Upper lobe of right lung (tissue), 1 donor: ENCODE measurements at regions not wholly inside any gene's neighbourhood (a gene's known extent, or its start where the extent isn't known, plus 50 kb on each side); places are given as distances from the start of the nearest gene placed in this dataset.

Source experiments
- ATAC-seq: fragments of 200-7000 bp; cut with Tn5 transposase; one replicate; pipeline ENCODE4 v1.9.1; 2020; ENCODE audit warnings: mild to moderate bottlenecking, moderate library complexity
- DNase-seq: peaks from one replicate; pipeline ENCODE4 v3.0.0-alpha.2; 2020
- H3K27ac ChIP-seq: fragments of 200-600 bp; one replicate; pipeline ENCODE4 v1.8.0; 2022
- H3K27me3 ChIP-seq: fragments of 200-600 bp; one replicate; pipeline ENCODE4 v1.8.0; 2022; ENCODE audit warnings: mild to moderate bottlenecking
- H3K36me3 ChIP-seq: fragments of 200-600 bp; one replicate; pipeline ENCODE4 v1.8.0; 2022
- H3K4me1 ChIP-seq: fragments of 200-600 bp; one replicate; pipeline ENCODE4 v1.8.0; 2022
- H3K4me3 ChIP-seq: fragments of 200-600 bp; one replicate; pipeline ENCODE4 v1.8.0; 2022; ENCODE audit warnings: mild to moderate bottlenecking
- H3K9me3 ChIP-seq: fragments of 200-600 bp; one replicate; pipeline ENCODE4 v1.8.0; 2022
- intact Hi-C: fragments of 100-400 bp; cut with DNase I; formaldehyde crosslinking; loops from one replicate; pipeline ENCODE4 v1.11.0; 2022
- TF ChIP-seq, protein P1 (sequence below): fragments of 200-600 bp; IDR thresholded peaks from one replicate; pipeline ENCODE4 v1.8.0; 2022; ENCODE audit warnings: antibody characterized with exemption
- donor health status: DM: no; HTN: yes; CAD: no; lungs with severe emphysema.

DNA sequence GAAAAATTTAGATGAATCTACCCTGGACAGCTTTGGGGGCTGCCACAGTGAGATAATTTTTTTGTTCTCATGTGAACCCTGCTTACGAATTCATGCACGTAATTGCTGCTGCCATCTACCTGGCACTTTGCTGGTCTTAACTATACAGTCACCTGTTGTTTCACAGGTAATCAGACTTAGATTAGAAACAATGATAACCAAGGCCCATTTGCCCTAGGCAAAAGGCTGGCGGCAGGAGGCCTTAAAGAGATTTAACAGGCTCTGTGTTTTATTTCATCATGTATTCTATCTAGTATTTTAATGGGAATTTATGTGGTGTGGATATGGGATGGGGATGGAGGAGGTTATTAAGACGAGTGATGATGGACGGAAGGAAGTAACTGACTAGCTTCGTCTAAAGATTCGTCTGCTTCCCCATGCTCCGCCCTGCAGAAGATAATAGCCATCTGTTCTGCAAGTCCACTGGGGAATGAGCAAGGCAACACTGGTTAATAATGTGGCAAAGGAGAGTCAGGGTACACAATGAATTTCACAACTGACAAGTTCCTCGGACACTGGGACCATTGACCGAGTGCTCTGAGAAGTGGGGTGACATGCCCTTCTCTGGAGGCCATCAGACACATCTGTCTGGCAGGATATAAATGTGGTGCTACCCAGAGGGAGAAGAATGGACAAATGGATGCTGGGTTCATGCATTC lies 291.8 kb upstream of the TNP1 start:
- Histone ChIP-seq H3K27me3 (no peaks in the 10 kb centered on the region), H3K36me3 (no peaks in the 10 kb centered on the region), H3K4me3 (no peak overlapping the region), H3K27ac (no peak overlapping the region), H3K9me3 (no peaks in the 10 kb centered on the region), H3K4me1 (peaks cover 4% of the 10 kb centered on the region)
- intact Hi-C loops, result no loop called here
- peak; percentile 46 for ATAC-seq
- TF ChIP-seq, protein P1, sequence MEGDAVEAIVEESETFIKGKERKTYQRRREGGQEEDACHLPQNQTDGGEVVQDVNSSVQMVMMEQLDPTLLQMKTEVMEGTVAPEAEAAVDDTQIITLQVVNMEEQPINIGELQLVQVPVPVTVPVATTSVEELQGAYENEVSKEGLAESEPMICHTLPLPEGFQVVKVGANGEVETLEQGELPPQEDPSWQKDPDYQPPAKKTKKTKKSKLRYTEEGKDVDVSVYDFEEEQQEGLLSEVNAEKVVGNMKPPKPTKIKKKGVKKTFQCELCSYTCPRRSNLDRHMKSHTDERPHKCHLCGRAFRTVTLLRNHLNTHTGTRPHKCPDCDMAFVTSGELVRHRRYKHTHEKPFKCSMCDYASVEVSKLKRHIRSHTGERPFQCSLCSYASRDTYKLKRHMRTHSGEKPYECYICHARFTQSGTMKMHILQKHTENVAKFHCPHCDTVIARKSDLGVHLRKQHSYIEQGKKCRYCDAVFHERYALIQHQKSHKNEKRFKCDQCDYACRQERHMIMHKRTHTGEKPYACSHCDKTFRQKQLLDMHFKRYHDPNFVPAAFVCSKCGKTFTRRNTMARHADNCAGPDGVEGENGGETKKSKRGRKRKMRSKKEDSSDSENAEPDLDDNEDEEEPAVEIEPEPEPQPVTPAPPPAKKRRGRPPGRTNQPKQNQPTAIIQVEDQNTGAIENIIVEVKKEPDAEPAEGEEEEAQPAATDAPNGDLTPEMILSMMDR, result no peak
- DNase-seq, result no peak

DNA sequence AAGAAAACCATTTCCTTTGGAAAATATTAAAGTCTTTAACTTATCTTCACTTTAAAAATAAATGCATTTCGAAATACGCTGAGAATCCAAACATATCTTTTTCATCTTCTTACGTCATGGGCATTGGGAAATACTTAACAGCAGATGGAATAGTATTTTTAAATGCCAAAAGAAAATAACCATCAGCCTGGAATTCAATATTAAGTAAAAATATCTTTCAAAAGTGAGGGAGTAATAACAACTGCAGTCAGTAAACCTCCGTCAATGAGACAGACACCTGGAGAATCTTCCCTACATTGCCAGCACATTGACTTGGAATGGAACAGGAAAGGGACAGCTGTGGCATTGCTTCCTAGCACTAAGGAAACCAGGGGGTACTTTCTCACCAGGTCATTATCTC lies 290.4 kb upstream of the TNP1 start:
- DNase-seq (no peak), ATAC-seq (no peak)
- no peaks in the 10 kb centered on the region for H3K27me3 ChIP-seq
- H3K27ac ChIP-seq, result no peak overlapping the region
- peaks cover 4% of the 10 kb centered on the region for H3K4me1 ChIP-seq
- TF ChIP-seq, protein P1, result no peak
- H3K36me3 ChIP-seq, result no peaks in the 10 kb centered on the region
- H3K4me3 ChIP-seq, result no peak overlapping the region
- H3K9me3 ChIP-seq, result no peaks in the 10 kb centered on the region
- intact Hi-C loops, result no loop called here

DNA sequence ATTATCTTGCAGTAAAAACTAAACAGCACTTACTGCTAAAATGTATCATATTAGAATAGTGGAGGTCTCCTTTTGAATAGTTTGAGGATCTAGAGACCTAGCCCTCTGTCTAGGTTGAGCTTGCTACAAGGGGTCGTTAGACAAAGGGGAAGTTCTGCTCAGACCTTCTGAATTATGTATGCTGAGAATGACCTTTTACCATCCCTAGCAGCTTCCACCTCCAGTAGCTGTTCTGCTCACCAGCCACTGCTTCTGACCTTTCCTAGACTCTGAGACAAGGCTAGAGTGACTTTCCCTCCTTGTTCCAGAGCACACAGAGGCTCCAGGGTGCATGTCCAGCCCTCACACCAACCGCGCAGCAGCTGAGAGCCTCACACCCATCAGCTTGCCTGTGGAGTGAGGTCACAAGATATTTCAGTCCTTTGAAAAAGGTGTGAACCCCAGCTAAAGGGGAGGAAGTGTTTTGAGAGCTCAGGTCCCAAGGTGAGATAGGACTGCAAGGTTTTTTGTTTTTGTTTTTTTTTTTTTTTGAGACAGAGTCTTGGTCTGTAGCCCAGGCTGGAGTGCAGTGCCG lies 289.3 kb upstream of the TNP1 start:
- H3K27me3 ChIP-seq, result no peaks in the 10 kb centered on the region

DNA sequence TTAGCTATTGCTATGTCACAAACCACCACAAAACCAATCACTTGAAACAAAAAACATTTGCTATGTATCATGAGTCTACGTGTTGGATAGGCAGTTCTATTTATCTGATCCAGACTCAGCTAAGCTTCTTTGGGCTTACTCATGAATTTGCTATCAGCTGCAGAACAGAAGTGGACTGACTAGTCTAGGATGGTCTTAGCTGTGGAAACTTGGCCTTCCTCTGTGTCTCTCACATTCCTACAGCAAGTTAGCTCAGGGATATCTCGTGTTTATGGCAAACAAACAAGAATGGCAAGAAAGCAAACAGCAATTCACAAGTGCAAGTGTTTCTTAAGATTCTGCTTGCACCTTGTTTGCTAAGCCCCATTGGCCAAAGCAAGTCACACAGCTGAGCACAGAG lies 288.0 kb upstream of the TNP1 start:
- Histone ChIP-seq H3K27me3 (no peaks in the 10 kb centered on the region), H3K4me3 (no peak overlapping the region), H3K36me3 (no peaks in the 10 kb centered on the region), H3K9me3 (no peaks in the 10 kb centered on the region), H3K4me1 (peaks cover 4% of the 10 kb centered on the region), H3K27ac (no peak overlapping the region)
- intact Hi-C loops, result no loop called here
- TF ChIP-seq, protein P1, result no peak
- peak; percentile 54 for ATAC-seq
- DNase-seq, result no peak

More for the DNA sequence above, 289.3 kb upstream of the TNP1 start:
- ATAC-seq (no peak), DNase-seq (no peak)
- peaks cover 4% of the 10 kb centered on the region for H3K4me1 ChIP-seq
- intact Hi-C loops, result no loop called here
- TF ChIP-seq, protein P1, result no peak
- no peaks in the 10 kb centered on the region for H3K36me3 ChIP-seq
- no peak overlapping the region for H3K4me3 ChIP-seq
- H3K27ac ChIP-seq, result no peak overlapping the region
- no peaks in the 10 kb centered on the region for H3K9me3 ChIP-seq

DNA sequence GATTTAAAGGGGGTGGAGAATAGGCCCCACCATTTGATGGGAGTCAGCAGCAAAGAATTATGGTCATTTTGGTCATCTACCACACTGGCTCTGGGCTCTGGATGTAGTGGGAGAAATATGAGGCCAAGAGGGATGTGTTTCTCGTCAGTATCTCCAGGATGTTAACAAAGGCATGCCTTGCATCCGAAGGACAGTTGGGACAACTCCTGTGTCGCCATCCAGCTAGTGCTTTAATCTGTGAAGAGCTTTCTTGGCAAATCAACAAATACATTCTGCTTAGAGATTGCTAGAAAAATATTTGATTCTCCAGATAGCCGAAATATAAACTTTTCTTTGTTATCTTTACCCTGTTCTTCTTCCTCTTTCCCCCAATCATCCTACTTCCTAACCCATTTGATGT lies 287.1 kb upstream of the TNP1 start:
- H3K27me3 ChIP-seq, result no peaks in the 10 kb centered on the region
- no peak overlapping the region for H3K4me3 ChIP-seq
- peaks cover 3% of the 10 kb centered on the region for H3K9me3 ChIP-seq
- DNase-seq (no peak), ATAC-seq (no peak)
- no peaks in the 10 kb centered on the region for H3K36me3 ChIP-seq
- TF ChIP-seq, protein P1, result no peak
- H3K4me1 ChIP-seq, result peaks cover 4% of the 10 kb centered on the region
- no peak overlapping the region for H3K27ac ChIP-seq
- intact Hi-C loops, result no loop called here
